Mesenteric fat pad (tissue), 1 donor: ENCODE measurements at regions not wholly inside any gene's neighbourhood (a gene's known extent, or its start where the extent isn't known, plus 50 kb on each side); places are given as distances from the start of the nearest gene placed in this dataset.

Source experiments
- DNase-seq: peaks from one replicate; pipeline ENCODE4 v3.0.0-alpha.2; 2020; ENCODE audit warnings: low spot score
- donor health status: DM: yes; HTN: yes; CAD: no.

DNA sequence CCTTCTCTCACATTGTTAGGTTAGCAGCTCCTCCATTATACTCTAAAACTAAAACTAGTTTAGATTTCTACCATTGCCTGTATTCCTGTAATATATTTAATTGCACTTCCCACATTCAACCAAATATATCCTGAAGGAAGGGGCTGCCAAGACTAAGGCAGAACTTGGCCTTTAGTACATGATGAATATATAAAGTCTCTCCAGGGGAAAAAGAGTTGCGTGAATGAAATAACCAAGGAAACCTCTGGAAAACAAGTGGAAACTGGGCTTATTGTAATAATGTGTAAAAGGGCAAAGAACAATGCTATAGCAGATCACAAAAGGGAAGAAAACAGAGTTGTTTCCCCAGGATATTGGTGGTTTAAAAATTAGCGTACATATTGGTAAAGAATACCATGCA is 1012.5 kb upstream of the PRMT6 start:
- no peak for DNase-seq

- DNase-seq = no peak
These were observed 1009.3 kb upstream of the PRMT6 start for GRCh38 chr1:106047210-106047609.

GRCh38 chr1:106049595-106049994 is 1006.9 kb upstream of the PRMT6 start:
- DNase-seq = no peak

DNA sequence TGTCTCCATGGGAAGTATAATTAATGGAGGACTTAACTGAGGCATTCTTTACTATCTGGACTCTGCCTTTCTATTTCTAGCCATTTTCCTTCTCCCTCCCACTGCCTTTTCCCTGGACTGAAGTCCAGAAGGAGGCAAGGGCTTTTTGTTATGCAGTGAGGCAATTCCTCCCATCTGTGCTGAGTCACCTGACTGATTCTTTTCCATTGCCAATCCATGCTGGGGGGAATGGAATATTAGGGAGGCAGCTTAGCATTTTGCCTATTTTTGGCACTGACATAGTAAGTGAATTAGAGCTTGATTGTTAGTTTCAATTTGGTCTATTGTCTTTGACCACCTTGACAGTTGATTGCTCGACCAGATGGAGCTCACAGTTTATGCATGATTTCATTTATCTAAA is 1000.6 kb upstream of the PRMT6 start:
- no peak for DNase-seq

DNA sequence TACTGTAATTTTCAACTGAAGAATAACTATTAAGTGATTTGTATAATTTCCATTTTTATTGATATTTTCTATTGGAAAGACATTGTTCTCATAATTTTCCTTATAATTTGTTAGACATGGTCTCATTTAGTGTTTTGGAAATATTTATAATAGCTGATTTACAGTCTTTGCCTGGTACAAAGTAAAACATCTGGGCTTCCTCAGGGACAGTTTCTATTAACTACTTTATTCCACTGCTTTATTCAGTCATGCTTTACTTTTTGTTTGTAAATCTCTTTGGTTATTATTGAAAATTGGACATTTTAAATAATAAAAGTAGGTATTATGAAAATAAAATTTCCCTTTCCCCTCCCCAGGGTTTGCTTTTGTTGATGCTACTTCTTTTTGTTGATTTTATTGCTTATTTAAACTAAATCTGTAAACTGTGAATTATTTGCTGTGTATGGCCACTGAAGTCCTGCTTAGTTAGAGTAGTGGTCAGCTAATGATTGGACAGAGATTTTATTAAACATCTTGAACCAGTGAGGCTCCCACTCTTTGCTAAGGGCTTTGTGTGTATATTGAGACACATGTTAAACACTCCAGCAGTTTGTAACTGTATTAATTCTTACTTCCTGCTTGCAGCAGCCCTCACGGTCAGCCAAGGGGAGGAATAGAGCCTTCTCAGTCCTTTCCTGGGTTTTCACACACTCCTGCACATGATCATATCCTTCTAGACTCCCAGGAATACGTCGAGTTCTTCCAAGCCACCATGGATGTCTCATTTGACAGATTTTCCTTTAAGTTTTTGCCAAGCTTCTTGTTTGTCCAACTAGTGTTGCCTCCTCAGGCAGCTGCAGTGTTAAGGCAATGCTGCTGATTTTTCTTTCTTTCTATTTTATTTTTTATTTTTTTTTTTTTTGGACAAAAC is 994.6 kb upstream of the PRMT6 start:
- no peak for DNase-seq

DNA sequence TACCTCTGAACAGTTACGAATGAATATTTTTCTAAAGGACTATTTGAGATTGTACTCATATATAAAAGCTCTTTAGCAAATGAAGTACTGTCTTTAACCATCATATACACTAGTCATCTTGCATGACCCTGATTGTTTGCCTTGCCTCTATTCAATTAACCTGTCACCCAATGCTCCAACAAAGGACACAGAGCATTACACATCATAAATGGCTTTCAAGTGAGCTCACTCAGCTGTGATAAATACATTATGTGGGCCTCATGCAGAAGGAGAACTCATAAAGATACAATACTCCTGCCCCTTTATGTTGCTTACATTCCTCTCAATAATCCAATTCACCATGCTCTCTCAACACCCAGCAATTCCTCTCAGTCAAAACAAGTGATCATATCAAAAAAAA is 993.0 kb upstream of the PRMT6 start:
- DNase-seq = no peak

- DNase-seq = no peak
These were observed 983.4 kb upstream of the PRMT6 start for GRCh38 chr1:106072909-106073600.

DNA sequence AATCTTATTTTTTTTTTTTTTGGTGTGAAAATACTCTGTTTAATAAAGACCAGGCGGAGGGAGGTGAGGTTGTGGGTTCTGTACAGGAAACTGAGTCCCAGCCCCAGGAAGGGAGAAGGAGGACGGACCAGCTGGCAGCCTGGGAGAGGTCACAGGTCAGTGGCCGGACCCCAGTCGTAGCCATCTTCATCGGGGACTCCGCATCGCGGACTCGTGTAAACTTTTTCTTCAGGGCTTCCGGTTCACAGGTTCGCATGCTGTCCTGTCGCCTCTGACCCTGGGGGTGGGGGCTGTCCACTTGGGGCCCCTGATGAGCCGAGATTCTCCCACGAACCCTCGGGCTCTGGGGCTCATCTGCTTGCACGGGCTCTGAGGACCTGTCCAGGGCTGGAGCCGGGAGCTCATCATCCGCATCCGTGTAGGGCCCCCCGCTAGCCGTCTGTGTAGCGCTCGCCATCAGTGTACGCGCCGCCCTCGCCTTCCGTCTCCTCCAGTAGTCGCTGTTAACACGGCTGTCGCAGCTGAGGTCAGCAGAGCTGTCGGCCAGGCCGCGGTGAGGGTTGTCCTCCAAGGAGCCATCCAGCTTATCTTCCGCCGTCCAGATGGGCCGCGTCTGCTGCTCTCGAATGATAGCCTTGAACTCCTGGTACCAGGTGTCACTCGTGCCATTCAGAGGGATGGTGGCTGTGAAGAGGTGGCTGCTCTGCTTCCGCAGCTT is 975.7 kb upstream of the PRMT6 start:
- no peak for DNase-seq

- no peak for DNase-seq
These were observed 945.4 kb upstream of the PRMT6 start for GRCh38 chr1:106111044-106111443.

DNA sequence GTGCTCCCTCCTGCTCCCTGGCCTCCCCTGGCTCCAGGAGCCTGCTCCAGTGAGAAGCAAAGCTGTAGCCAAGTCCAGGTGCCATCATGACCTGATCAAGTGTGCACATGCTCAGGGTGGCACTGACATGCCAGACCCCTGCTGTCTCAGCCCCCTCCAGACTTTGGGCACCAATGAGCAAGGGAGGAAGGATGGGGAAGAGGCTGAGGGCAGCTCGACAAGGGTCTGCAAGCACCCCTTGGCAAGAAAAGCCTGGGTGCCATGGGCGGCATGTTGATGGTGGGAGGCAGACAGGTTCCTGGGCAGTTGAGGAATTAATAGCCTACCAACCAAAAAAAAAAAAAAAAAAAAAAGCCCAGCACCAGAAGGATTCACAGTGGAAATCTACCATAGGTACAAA is 942.6 kb upstream of the PRMT6 start:
- no peak for DNase-seq

- no peak for DNase-seq
These were observed 935.7 kb upstream of the PRMT6 start for GRCh38 chr1:106120789-106121188.

DNA sequence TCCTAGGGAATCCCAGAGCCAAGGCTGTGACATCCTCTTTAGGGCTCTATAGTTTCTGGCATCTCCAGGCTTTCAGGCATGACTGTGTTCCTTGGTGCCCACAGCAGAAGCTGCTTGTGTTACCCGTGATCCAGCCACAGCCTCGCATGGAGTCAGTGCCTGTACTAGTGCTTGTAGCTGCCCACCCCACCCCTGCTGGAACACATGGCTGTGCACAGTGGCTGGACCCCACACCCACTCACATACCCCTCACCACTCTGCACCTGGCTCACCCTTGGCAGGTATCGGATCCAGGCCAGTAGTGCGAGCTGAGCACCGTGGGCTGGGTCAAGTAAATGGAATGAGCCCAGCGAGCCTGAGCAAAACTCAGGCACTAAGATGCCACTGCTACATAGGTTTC is 934.7 kb upstream of the PRMT6 start:
- DNase-seq = no peak

- DNase-seq = no peak
These were observed 921.9 kb upstream of the PRMT6 start for GRCh38 chr1:106134561-106134960.

- DNase-seq = no peak
These were observed 883.4 kb upstream of the PRMT6 start for GRCh38 chr1:106173101-106173500.

DNA sequence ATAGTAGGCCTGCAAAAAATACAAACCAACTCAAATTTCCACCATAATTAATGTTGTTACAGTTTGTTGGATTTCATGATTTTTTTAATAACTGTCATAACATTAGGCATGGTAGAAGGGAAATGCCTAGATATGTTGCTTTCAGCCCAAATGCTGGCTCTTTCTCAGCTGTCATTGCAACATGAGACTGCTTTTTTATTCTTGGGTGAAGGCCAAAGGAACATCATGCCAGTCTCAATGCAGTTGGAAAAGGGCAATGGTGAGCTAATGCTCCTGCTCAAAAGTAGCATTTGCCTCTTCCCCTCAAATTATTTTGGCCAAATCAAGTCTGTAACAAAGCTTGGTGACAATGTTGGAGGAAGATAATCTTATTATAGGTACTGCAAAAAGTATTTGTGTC is 877.7 kb upstream of the PRMT6 start:
- DNase-seq = no peak

DNA sequence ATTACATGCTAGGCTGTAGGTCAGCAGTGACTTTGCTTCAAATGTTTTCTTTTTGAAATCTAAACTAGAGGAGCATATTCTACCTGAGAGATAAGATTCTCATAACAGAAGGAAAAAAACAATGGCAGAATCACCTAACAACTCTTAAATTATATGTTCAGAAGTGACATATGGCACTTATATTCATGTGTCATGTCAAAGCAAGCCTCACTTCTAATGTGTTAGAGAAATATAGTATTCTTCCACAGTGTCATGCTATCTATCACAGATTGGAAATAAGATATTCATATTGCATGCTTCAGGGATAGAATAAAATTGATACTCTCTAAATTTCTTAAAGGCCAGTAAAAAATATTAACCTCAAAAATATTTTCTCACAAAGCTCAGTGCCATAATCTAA is 874.6 kb upstream of the PRMT6 start:
- no peak for DNase-seq

DNA sequence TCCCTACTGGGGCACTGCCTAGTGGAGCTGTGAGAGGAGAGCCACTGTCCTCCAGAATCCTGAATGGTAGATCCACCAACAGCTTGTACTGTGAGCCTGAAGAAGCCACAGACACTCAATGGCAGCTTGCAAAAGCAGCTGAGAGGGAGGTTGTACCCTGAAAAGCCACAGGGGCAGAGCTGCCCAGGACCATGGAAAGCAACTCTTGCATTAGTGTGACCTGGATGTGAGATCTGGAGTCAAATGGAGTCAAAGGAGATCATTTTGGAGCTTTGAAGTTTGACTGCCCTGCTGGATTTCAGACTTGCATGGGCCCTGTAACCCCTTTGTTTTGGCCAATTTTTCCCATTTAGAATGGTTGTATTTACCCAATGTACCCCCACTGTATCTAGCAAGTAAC is 871.4 kb upstream of the PRMT6 start:
- DNase-seq = no peak

DNA sequence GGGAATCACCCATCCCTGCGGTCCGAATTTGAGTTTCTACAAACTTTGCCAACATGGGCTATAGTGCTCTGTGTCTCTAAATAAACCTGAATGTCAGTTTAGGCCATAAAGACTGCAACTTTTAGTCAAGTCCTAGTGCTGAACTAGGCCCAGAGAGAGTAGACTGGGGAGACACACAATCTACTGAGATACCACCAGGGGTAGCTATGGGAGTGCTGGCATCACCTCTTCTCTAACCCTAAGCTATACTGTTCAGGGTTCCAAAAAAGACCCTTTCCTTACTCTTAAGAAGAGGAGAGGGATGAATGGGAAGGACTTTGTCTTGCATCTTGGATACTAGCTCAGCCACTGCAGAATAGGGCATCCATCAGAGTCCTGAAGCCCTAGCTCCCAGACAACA is 866.7 kb upstream of the PRMT6 start:
- no peak for DNase-seq

GRCh38 chr1:106194206-106194605 is 862.3 kb upstream of the PRMT6 start:
- DNase-seq = no peak

GRCh38 chr1:106200711-106201110 is 855.8 kb upstream of the PRMT6 start:
- DNase-seq = no peak

DNA sequence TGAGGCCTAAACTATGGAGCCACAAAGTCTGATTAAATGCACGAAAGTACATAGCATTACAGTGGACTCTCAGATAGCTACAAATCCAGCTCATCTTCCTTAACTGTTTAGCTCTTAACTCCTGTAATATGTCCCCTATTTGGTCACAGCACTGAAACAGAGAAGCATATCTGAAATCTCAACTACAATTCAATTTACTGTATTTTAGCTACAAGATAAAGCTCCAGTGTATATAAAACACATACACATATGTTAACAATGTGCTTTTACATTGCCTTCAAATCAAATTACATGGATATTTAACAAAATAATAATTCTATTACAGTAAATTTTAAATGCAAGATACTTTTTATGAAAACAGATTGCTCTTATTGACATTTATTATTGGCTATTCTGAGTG is 849.3 kb upstream of the PRMT6 start:
- DNase-seq = no peak

DNA sequence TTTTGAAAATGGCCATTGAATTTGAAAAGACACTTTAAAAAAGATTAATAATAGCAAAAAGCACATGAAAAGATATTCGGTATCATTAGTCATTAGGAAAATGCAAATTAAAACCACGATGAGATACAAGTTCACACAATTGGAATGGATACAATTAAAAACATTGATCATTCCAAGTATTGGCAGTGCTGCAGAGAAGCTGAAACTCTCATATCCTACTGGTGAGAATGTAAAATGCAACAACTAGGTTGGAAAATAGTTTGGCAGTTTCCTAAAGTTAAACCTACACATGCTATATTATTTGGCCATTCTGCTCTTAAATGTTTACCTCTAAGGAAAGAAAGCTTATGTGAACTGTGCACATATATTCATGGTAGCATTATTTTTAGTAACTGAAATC is 838.7 kb upstream of the PRMT6 start:
- no peak for DNase-seq
